PFSK-1 (cell line): ENCODE measurements at regions not wholly inside any gene's neighbourhood (a gene's known extent, or its start where the extent isn't known, plus 50 kb on each side); places are given as distances from the start of the nearest gene placed in this dataset.

Source experiments
- FOXP2 ChIP-seq: optimal IDR thresholded peaks from 2 replicates; pipeline ENCODE3; 2011; ENCODE audit warnings: borderline replicate concordance, control low read depth, inconsistent platforms; ENCODE audit not compliant: insufficient read depth; ENCODE audit errors: extremely low read length, extremely low read depth
- POLR2AphosphoS5 ChIP-seq: IDR thresholded peaks from 2 replicates; pipeline ENCODE4 v1.6.1; 2012; ENCODE audit warnings: low read depth, mild to moderate bottlenecking, control low read depth, low read length, moderate library complexity
- REST ChIP-seq, 2 experiments: IDR thresholded peaks; 2 replicates each; pipeline versions ENCODE4 v1.6.1 to v1.8.0; 2011 to 2012; ENCODE audit warnings: low read depth in 2 of 2, low read length in 2 of 2, control low read depth in 1 of 2, inconsistent platforms in 1 of 2, mild to moderate bottlenecking in 1 of 2, moderate library complexity in 1 of 2; ENCODE audit not compliant: insufficient read depth in 1 of 2
- TAF1 ChIP-seq: IDR thresholded peaks from 2 replicates; pipeline ENCODE4 v1.6.1; 2012; ENCODE audit warnings: low read length, control low read depth, borderline replicate concordance; ENCODE audit not compliant: insufficient read depth

- TF ChIP-seq TAF1 (no peak), POLR2AphosphoS5 (no peak), REST (IDR thresholded peaks at IDR 0.05; ENCODE audit: insufficient read depth in 1 of 2, low read depth in 2 of 2, low read length in 2 of 2) (no peak), FOXP2 (no peak)
These were observed 223.7 kb upstream of the GRAMD2B start for GRCh38 chr5:126199467-126199866.
